ENCODE measurements at regions not wholly inside any gene's neighbourhood (a gene's known extent, or its start where the extent isn't known, plus 50 kb on each side); places are given as distances from the start of the nearest gene placed in this dataset.

DNA sequence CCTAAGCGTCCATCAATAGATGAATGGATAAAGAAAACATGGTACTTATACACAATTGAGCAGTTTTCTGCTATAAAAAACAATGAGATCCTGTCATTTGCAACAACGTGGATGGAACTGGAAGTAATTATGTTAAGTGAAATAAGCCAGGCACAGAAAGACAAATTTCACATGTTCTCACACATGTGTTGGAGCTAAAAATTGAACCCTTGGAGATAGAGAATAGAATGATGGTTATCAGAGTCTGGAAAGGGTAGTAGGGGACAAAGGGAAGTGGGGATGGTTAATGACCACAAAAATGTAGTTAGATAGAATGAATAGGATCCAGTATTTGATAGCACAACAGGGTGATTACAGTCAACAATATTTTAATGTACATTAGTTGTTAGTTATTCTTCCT, 1033.5 kb downstream of the HACE1 start:
- TF ChIP-seq, protein P1, sequence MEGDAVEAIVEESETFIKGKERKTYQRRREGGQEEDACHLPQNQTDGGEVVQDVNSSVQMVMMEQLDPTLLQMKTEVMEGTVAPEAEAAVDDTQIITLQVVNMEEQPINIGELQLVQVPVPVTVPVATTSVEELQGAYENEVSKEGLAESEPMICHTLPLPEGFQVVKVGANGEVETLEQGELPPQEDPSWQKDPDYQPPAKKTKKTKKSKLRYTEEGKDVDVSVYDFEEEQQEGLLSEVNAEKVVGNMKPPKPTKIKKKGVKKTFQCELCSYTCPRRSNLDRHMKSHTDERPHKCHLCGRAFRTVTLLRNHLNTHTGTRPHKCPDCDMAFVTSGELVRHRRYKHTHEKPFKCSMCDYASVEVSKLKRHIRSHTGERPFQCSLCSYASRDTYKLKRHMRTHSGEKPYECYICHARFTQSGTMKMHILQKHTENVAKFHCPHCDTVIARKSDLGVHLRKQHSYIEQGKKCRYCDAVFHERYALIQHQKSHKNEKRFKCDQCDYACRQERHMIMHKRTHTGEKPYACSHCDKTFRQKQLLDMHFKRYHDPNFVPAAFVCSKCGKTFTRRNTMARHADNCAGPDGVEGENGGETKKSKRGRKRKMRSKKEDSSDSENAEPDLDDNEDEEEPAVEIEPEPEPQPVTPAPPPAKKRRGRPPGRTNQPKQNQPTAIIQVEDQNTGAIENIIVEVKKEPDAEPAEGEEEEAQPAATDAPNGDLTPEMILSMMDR (IDR thresholded peaks at IDR 0.05), result no peak
- TF ChIP-seq POLR2A (IDR thresholded peaks at IDR 0.05), result no peak
- no peak for TF ChIP-seq EP300 (IDR thresholded peaks at IDR 0.05)

Data from tibial nerve (tissue), 4 donors.